Prostate gland (tissue), 2 donors: ENCODE measurements at regions not wholly inside any gene's neighbourhood (a gene's known extent, or its start where the extent isn't known, plus 50 kb on each side); places are given as distances from the start of the nearest gene placed in this dataset.

Experiments
- DNase-seq: peaks from one replicate; pipeline ENCODE4 v3.0.0-alpha.2; 2019; ENCODE audit warnings: low spot score
- H3K27ac ChIP-seq, 2 donors: fragments of 200-600 bp; sonication (generic); 2 replicates each; pipeline ENCODE4 v1.5.1; 2017 to 2019
- H3K27me3 ChIP-seq: fragments of 200-600 bp; sonication (generic); replicated peaks from 2 replicates; pipeline ENCODE4 v1.5.1; 2019; ENCODE audit not compliant: insufficient read depth
- H3K36me3 ChIP-seq, 2 donors: fragments of 200-600 bp; sonication (generic); 1 replicate in 1 of 2; 2 replicates in 1 of 2; pipeline versions ENCODE4 v1.5.1 to v1.8.1; 2017 to 2019
- H3K4me1 ChIP-seq: fragments of 200-600 bp; sonication (generic); replicated peaks from 2 replicates; pipeline ENCODE4 v1.5.1; 2019
- H3K4me3 ChIP-seq, 2 donors: fragments of 200-600 bp; sonication (generic); 2 replicates each; pipeline ENCODE4 v1.5.1; 2017 to 2019
- H3K9me3 ChIP-seq: fragments of 200-600 bp; sonication (generic); 2 replicates; pipeline ENCODE4 v1.5.1; 2017
- CTCF ChIP-seq, 4 experiments: fragments of 200-600 bp in 2 of 4; fragments of 450-650 bp in 2 of 4; sonication (generic) in 2 of 4; IDR thresholded peaks; 1 replicate in 3 of 4; 2 replicates in 1 of 4; pipeline ENCODE4 v1.5.1; 2016 to 2019; ENCODE audit warnings: antibody characterized with exemption in 4 of 4, mild to moderate bottlenecking in 2 of 4, moderate library complexity in 2 of 4
- POLR2A ChIP-seq: fragments of 450-650 bp; IDR thresholded peaks from one replicate; pipeline ENCODE4 v1.6.1; 2016; ENCODE audit warnings: antibody characterized with exemption, mild to moderate bottlenecking
- POLR2AphosphoS5 ChIP-seq: sonication (generic); formaldehyde crosslinking; IDR thresholded peaks from one replicate; pipeline ENCODE4 v1.6.1; 2017; ENCODE audit warnings: antibody characterized with exemption
- WGBS: methylation state at CpG from one replicate; pipeline ENCODE4 v1.1.5; 2018; 5-methylcytosine and 5-hydroxymethylcytosine counted together
- intact Hi-C: fragments of 100-400 bp; cut with DNase I; formaldehyde crosslinking; loops from one replicate; pipeline ENCODE4 v1.14.2; 2022

GRCh38 chrX:13428053-13428786 is 108.4 kb upstream of the ATXN3L start:
- intact Hi-C loops, result no loop called here
- Histone ChIP-seq H3K27me3 (no peaks in the 10 kb centered on the region), H3K36me3 (no peaks in the 10 kb centered on the region), H3K9me3 (no peaks in the 10 kb centered on the region), H3K27ac (no peak overlapping the region), H3K4me1 (no peaks in the 10 kb centered on the region), H3K4me3 (no peak overlapping the region)
- 23% methylated on average over 5 of the region's 5 CpGs for WGBS
- TF ChIP-seq POLR2A, result no peak
- TF ChIP-seq CTCF (IDR thresholded peaks at IDR 0.05), result no peak
- no peak for TF ChIP-seq POLR2AphosphoS5
- no peak for DNase-seq

DNA sequence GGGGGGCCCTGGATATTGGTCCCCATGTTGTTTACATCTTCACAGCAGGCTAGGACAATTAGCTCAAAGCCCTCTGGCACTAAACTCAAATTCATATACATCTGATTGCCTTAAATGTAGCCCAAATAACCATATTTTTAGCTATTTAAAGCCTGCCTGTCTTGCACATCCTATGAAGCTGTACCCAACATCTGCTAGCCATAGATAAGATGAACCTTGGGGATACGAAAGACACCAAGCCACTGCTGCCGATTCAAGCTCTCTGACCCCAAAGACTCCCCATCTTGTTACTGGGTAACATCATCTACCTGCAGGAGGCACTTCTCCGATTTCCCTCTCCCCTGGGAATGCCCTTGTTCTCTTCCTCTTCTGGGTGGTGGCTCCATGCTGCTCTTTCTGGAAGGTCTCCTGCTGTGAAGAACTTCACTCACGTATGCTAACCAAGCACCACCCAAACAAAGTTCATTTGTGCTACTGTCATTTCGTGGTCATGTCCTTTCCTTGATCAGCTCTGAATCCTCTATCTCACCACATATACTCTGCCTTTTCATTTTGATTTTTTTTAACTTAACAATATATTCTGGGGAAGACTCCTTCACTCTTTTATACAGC is 107.7 kb upstream of the ATXN3L start:
- H3K36me3 ChIP-seq, result no peaks in the 10 kb centered on the region
- no peaks in the 10 kb centered on the region for H3K9me3 ChIP-seq
- DNase-seq, result no peak
- no peaks in the 10 kb centered on the region for H3K27me3 ChIP-seq
- no peak for TF ChIP-seq CTCF (IDR thresholded peaks at IDR 0.05)
- no peak for TF ChIP-seq POLR2A
- TF ChIP-seq POLR2AphosphoS5, result no peak
- intact Hi-C loops, result no loop called here
- no peak overlapping the region for H3K4me3 ChIP-seq
- H3K4me1 ChIP-seq, result no peaks in the 10 kb centered on the region
- H3K27ac ChIP-seq, result no peak overlapping the region
- WGBS, result 91% methylated on average over 5 of the region's 5 CpGs

GRCh38 chrX:13420545-13421183 is 100.8 kb upstream of the ATXN3L start:
- no peaks in the 10 kb centered on the region for H3K9me3 ChIP-seq
- no peaks in the 10 kb centered on the region for H3K36me3 ChIP-seq
- H3K4me3 ChIP-seq, result no peak overlapping the region
- H3K27ac ChIP-seq, result no peak overlapping the region
- H3K4me1 ChIP-seq, result no peaks in the 10 kb centered on the region
- no peak for TF ChIP-seq CTCF (IDR thresholded peaks at IDR 0.05)
- no peak for TF ChIP-seq POLR2AphosphoS5
- TF ChIP-seq POLR2A, result no peak
- no peaks in the 10 kb centered on the region for H3K27me3 ChIP-seq
- 89% methylated on average over 4 of the region's 4 CpGs for WGBS
- intact Hi-C loops, result no loop called here
- DNase-seq, result no peak

DNA sequence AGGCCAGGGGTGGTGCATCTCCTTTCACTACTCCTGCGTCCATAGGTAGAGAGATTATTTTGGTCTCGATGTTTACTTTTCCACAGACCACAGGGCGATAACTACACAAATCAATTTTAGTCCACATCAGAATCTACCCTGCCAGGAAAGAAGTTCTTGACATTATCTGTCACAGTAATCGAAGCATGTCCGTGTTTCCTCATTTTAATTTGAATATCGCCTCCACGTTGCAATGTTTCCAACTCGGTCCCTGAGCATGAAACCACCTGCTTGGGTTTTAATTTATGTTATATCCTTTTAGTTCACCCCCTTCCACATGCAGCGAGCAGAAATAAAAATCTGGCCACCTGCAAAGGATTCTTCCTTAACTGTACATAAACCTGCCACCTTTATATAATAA is 100.1 kb upstream of the ATXN3L start:
- WGBS, result 86% methylated on average over 9 of the region's 9 CpGs
- no peak for TF ChIP-seq CTCF (IDR thresholded peaks at IDR 0.05)
- TF ChIP-seq POLR2A, result no peak
- no peak for TF ChIP-seq POLR2AphosphoS5
- H3K4me1 ChIP-seq, result no peaks in the 10 kb centered on the region
- intact Hi-C loops, result no loop called here
- no peak for DNase-seq
- no peaks in the 10 kb centered on the region for H3K36me3 ChIP-seq
- no peak overlapping the region for H3K4me3 ChIP-seq
- no peak overlapping the region for H3K27ac ChIP-seq
- no peaks in the 10 kb centered on the region for H3K27me3 ChIP-seq
- H3K9me3 ChIP-seq, result no peaks in the 10 kb centered on the region
